SHP77 treated with DMSO at 0.1 percent for 48 hours (cell line): ENCODE measurements at regions not wholly inside any gene's neighbourhood (a gene's known extent, or its start where the extent isn't known, plus 50 kb on each side); places are given as distances from the start of the nearest gene placed in this dataset.

Source experiments
- DNase-seq: peaks from one replicate; lab custom pipeline; 2025; lab: John Stamatoyannopoulos, UW

DNA sequence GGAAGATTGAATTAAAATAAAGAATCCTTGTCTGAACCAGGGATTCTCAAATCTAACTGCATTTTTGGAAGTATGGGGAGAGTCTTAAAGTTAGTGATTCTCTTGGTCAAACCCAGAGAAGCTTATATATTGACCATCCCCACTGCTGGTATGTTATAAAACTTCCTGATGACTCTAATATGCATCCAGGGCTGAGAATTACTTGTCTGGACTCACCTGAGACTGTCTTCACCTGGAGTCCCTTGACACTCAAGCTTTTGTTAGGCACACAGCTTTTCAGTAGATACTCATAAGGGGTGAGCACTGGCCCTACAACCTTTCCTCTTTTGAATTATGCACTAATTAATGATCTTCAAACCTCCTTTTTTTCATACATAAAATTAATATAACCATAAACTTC is 149.6 kb upstream of the GULP1 start:
- no peak for DNase-seq

DNA sequence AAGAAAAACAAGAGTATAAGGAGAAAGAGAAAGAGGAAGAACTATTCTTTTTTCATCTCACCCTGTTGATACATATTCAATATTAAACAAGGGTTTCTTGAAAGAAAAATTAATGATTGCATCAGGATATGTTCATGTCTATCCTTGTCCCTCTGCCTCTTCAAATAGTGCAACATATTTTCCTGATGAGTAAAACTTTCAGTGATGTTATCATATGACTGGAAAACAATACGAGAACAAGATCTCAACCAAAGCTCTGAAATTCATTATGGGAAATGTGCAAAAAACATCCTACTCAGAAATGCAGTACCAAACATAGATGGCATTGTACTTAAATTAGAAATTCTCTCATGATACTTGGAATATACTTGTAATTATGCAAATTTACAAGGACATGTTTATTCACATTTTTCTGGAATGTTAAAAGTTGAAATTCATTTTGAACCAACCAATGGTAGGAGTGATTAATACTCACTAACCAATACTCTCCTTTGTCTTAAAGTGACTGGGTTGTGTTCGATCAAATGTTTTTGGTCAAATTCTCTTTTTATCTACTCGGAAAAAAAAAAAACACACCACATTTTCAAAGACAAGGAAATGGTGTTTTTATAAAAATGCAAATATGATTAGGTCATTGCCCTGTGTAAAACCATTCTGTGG is 148.9 kb upstream of the GULP1 start:
- no peak for DNase-seq

- no peak for DNase-seq
These were observed 145.8 kb upstream of the GULP1 start for GRCh38 chr2:188145885-188146284.

- DNase-seq, result no peak
These were observed 144.8 kb upstream of the GULP1 start for GRCh38 chr2:188146888-188147287.

- no peak for DNase-seq
These were observed 140.0 kb upstream of the GULP1 start for GRCh38 chr2:188151670-188152069.

DNA sequence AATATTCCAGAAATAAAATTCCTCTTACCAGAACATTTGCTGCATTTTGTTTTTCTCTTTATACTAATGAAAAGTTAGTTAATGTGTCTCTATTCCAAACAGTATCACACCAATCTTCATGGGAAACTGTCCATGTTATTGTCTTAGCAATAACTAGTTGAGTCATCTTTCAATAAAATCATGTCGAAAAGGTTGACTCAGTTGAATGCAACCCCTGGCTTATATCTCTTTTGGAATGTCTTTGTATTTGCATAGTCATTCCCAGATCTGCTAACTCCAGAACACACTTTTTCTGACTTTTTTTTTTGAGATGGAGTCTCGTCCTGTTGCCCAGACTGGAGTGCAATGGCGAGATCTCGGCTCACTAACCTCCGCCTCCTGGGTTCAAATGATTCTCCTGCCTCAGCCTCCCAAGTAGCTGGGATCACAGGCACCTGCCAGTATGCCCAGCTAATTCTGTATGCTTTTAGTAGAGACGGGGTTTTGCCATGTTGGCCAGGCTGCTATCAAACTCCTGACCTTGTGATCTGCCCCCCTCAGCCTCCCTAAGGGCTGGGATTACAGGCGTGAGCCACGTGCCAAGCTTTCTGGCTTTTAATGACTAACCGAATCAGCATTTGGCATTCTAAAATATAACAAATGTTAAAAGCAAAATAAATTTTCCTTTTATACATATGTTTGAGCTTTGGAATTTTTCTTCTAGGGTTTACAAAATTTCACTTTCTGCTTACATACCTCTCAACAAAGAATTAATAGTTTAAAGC is 133.2 kb upstream of the GULP1 start:
- no peak for DNase-seq

GRCh38 chr2:188159484-188159883 is 132.2 kb upstream of the GULP1 start:
- no peak for DNase-seq

GRCh38 chr2:188170356-188170755 is 121.3 kb upstream of the GULP1 start:
- no peak for DNase-seq

GRCh38 chr2:188176620-188177019 is 115.1 kb upstream of the GULP1 start:
- DNase-seq, result no peak

DNA sequence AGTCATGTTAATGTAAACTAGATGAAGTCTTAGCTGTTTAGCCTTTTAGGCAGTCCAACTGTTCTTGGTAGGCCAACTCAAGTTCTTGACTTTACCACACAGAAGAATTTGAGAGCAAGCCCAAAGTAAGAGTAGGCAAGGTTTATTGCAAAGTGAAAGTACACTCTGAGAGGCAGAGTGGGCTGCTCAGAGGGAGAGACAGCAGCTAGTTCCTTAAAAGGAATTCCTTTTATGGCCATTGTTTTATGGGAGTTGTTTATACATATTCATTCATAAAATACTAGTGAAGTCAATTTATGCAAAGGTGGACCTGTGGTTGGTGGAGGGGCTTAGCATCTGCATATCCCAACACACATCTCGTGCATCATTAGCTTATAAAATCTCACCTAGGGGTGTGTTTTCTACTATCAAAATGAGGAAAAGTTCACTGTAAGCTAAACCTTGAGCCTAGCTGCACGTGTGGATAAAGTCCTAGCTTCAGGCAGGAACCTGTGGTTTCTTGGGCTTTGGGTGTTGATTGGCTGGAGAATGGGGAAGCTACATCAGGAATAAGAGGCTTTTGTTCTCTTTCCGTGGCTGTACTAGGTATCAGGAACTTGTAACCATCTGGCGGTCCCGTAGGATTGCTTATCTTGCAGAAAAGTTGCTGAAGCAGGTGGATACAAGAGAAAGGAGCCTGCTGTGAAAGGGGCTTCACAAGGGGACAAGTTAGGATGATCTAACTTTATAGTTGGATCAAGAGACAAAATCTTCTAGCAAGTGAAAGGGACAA is 110.4 kb upstream of the GULP1 start:
- no peak for DNase-seq

DNA sequence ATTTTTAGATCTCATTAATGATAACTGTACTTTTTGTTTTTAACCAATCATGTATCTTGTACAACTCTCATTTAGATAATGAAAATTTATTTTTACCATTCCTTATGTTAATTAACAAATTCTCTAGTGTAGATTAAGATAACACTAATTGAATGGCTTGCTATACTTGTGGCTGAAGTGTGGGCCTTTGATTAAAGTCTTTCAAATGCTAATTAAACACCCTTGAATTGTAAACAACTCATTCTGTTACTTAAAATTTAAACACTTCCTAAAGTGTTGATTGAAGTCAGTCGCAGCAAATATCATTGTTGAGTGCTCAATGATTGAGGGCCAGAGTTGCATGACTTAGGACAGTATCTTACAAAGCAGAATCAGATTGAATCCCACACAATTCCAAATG is 109.8 kb upstream of the GULP1 start:
- DNase-seq, result no peak

DNA sequence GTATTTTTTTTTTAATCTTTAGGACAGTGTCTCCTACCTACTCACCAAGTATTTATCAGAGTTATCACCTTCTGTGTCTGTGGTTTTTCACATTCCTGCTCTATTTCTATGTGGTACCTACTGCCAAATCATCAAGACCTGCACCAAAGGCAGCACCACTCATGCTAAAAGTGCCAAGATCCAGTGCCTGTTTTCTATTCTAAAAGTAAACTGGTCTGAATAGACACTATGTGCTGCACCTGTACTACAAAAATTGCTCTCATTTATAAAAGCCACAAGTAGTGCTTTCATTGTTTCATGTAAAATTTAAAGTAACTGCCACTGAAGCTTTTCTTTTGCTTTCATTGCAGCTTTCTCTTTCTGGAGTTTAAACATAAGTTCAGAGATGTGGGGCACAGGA is 103.9 kb upstream of the GULP1 start:
- DNase-seq, result no peak

- no peak for DNase-seq
These were observed 102.3 kb upstream of the GULP1 start for GRCh38 chr2:188189356-188189755.

DNA sequence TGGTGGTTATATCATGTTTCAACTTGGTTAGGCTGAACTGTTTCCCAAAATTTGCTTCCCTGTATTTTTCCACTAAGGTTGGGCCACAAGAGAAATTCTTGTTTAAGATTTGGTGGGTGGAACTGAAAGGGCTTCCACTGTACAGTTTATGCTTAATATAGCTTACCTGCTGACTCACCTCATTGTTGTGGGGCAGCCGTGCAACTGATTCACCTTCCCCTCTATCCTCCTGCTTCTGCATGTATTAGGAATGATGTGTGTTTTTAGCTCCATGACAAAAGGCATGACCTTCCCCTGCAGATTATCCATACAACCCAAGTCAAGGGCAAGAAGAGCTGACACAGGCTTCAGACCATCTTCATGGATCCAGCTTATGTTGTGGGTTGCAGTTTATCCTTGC is 98.4 kb upstream of the GULP1 start:
- no peak for DNase-seq

GRCh38 chr2:188196343-188197008 is 95.2 kb upstream of the GULP1 start:
- DNase-seq, result no peak

DNA sequence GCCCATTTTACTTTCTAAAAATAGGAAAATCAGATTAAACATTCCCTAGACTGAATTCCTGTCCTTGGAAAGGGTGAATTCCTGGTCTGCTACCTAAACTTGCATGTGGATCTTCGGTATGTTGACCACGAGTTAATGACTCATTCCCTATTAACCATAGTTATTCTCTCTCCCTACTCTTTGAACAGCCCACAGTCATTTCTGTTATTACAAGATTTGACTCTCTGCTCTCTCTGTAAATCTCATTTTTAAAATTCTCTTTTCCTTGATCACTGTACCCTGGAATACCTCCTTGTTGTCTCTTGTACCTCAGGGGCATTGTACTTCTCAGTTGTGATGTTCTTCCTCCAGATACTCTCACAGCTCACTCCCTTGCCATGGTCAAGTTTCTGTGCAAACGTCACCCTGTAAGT is 92.0 kb upstream of the GULP1 start:
- no peak for DNase-seq

GRCh38 chr2:188201639-188202038 is 90.0 kb upstream of the GULP1 start:
- DNase-seq, result no peak

DNA sequence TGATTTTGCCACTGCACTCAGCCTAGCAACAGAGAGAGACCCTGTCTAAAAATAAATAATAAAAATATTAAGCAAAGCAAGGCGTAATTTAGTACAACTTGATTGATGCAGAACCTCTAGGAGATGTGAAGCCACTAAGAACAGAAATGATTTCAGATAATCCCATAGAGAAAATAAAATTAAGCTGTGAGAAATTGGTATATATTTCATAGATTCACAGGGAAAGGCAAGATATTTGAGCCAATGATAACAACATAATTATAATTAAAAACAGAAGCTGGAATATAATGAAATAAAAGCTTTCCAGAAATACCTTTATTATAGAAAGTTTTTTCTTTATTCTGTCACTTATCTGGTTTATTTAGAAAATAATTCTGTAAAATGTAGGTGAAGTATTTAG is 88.9 kb upstream of the GULP1 start:
- DNase-seq, result no peak

DNA sequence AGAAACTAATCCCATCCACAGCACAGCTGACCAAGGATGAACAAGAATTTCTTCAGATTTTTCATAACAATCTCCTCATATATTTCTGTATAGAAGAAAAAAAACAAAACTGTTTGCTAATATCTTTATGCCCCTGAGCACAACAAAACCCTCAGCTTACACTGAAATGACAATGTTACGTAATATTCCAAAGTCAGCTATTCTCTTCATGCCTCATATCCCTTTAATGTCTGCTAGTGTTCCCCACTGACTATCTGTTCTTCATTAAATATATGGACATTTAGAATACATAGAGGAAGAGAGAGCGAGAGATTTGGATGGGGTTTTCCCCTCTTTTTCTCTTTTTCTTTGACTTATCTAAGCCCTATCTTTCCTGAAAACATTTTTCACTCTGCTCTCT is 87.9 kb upstream of the GULP1 start:
- no peak for DNase-seq

DNA sequence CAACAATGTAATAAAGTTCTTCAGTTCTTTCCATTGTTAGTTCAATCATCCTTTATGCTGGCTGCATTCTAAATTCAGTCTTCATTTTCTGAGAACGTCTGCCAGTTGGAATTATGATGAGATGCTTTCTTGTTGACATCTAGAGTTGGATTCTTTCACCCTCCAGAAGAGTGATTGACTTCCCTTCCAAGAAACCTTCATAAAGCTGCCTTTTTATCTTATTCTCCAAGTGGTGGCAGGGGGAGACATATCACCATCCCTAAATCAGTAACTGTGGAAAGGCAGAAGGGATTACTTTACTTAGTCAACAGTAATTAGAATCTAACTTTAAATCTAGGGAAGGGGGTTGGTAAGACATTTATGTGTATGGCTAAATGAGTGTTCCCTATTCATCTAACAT is 86.8 kb upstream of the GULP1 start:
- no peak for DNase-seq

- DNase-seq, result no peak
These were observed 84.1 kb upstream of the GULP1 start for GRCh38 chr2:188207554-188207953.

DNA sequence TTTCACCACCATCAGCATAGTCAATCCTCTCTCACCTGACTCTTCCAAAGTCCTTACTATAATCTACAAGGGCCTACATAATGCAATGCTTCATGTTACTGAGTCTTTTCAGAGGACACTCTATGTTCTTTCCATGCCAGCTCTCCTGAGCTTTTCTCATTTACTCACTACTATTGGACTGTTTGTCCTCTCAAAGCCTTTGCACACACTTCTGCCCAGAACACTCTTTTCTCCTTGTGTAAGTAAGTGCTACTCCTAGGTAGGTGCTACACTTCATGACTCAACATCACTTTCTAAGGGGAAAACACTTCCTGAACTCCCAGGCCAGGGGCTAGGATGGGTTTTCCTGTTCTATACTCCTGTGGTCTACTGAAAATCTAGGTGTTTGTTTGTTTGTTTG is 82.5 kb upstream of the GULP1 start:
- DNase-seq, result no peak

DNA sequence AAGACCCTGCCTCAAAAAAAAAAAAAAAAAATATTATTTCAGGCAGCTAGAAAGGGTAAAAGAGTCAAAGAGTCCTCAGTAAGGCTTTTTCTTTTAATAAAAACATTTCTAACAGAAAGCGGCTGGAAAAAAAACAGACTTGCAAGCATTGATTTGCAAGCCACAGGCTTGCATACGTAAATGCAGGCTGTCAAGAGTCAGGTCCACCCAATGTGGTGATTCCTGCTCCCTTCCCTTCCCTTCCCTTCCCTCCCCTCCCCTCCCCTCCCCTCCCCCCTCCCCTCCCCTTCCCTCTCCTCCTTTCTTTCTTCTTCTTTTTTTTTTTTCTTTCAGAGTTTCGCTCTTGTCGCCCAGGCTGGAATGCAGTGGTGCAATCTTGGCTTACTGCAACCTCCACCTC is 74.4 kb upstream of the GULP1 start:
- DNase-seq, result no peak
